ENCODE measurements at regions not wholly inside any gene's neighbourhood (a gene's known extent, or its start where the extent isn't known, plus 50 kb on each side); places are given as distances from the start of the nearest gene placed in this dataset.

GRCh38 chr6:169073311-169073710 lies 180.3 kb downstream of the THBS2 start:
- peaks cover 11% of the 10 kb centered on the region for H3K4me1 ChIP-seq (ENCODE audit: insufficient read depth, poor library complexity, severe bottlenecking)
- no peak for TF ChIP-seq CTCF (IDR thresholded peaks at IDR 0.05; ENCODE audit: poor library complexity, severe bottlenecking)

GRCh38 chr6:169072127-169073042 lies 181.3 kb downstream of the THBS2 start:
- Histone ChIP-seq H3K36me3 (ENCODE audit: low read depth) (no peaks in the 10 kb centered on the region), H3K27me3 (ENCODE audit: insufficient read depth, poor library complexity, severe bottlenecking) (no peaks in the 10 kb centered on the region), H3K27ac (ENCODE audit: poor library complexity, severe bottlenecking) (no peak overlapping the region), H3K4me3 (ENCODE audit: severe bottlenecking) (no peak overlapping the region), H3K9me3 (ENCODE audit: severe bottlenecking) (no peaks in the 10 kb centered on the region), H3K4me1 (ENCODE audit: insufficient read depth, poor library complexity, severe bottlenecking) (peaks cover 11% of the 10 kb centered on the region)
- no peak for TF ChIP-seq CTCF (IDR thresholded peaks at IDR 0.05; ENCODE audit: poor library complexity, severe bottlenecking)
- ATAC-seq (ENCODE audit: low read depth), result no peak
- no peak for DNase-seq (ENCODE audit: low spot score)

More at GRCh38 chr6:169073311-169073710, 180.3 kb downstream of the THBS2 start:
- Histone ChIP-seq H3K27ac (ENCODE audit: poor library complexity, severe bottlenecking) (no peak overlapping the region), H3K9me3 (ENCODE audit: severe bottlenecking) (no peaks in the 10 kb centered on the region), H3K27me3 (ENCODE audit: insufficient read depth, poor library complexity, severe bottlenecking) (no peaks in the 10 kb centered on the region), H3K4me3 (ENCODE audit: severe bottlenecking) (no peak overlapping the region), H3K36me3 (ENCODE audit: low read depth) (no peaks in the 10 kb centered on the region)
- ATAC-seq (ENCODE audit: low read depth) (no peak), DNase-seq (ENCODE audit: low spot score) (no peak)

- H3K27me3 ChIP-seq (ENCODE audit: insufficient read depth, poor library complexity, severe bottlenecking), result no peaks in the 10 kb centered on the region
- H3K9me3 ChIP-seq (ENCODE audit: severe bottlenecking), result no peaks in the 10 kb centered on the region
- H3K4me3 ChIP-seq (ENCODE audit: severe bottlenecking), result no peak overlapping the region
- H3K27ac ChIP-seq (ENCODE audit: poor library complexity, severe bottlenecking), result peak overlapping the region; percentile 54
- no peak for ATAC-seq (ENCODE audit: low read depth)
- DNase-seq (ENCODE audit: low spot score), result no peak
- TF ChIP-seq CTCF (IDR thresholded peaks at IDR 0.05; ENCODE audit: poor library complexity, severe bottlenecking), result no peak
- H3K4me1 ChIP-seq (ENCODE audit: insufficient read depth, poor library complexity, severe bottlenecking), result peaks cover 11% of the 10 kb centered on the region
- H3K36me3 ChIP-seq (ENCODE audit: low read depth), result no peaks in the 10 kb centered on the region
These were observed 182.3 kb downstream of the THBS2 start for GRCh38 chr6:169071394-169071793.

GRCh38 chr6:169070506-169071176 lies 183.0 kb downstream of the THBS2 start:
- no peaks in the 10 kb centered on the region for H3K27me3 ChIP-seq (ENCODE audit: insufficient read depth, poor library complexity, severe bottlenecking)
- peaks cover 11% of the 10 kb centered on the region for H3K4me1 ChIP-seq (ENCODE audit: insufficient read depth, poor library complexity, severe bottlenecking)
- H3K27ac ChIP-seq (ENCODE audit: poor library complexity, severe bottlenecking), result peak overlapping the region; percentile 54
- peak; percentile 100 for ATAC-seq (ENCODE audit: low read depth)
- no peaks in the 10 kb centered on the region for H3K36me3 ChIP-seq (ENCODE audit: low read depth)
- peak; percentile 93 for DNase-seq (ENCODE audit: low spot score)
- no peak overlapping the region for H3K4me3 ChIP-seq (ENCODE audit: severe bottlenecking)
- peak; percentile 29 for TF ChIP-seq CTCF (IDR thresholded peaks at IDR 0.05; ENCODE audit: poor library complexity, severe bottlenecking)
- no peaks in the 10 kb centered on the region for H3K9me3 ChIP-seq (ENCODE audit: severe bottlenecking)

Data from RWPE2 (cell line).